ENCODE measurements at regions not wholly inside any gene's neighbourhood (a gene's known extent, or its start where the extent isn't known, plus 50 kb on each side); places are given as distances from the start of the nearest gene placed in this dataset.

DNA sequence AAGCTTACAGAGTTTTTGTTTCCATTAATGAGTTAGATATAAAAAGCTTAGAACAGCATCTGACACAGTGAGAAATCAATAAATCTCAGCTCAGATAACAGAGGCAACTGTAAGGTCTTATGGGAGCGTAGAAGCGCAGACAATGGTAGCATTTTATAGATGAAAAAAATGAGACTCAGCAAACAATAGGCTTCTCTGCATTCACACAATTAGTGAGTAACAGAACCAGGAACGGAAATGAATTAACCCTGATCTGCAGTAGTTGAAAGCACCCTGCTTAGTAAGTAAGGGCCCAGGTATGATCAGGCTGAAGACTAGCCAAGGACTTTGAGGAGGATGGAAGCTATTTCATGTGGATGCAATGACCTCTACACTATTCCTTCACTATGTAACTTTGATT is 147.2 kb upstream of the EYA4 start:
- Histone ChIP-seq H3K36me3 (ENCODE audit: control insufficient read depth, insufficient read depth, low read length) (no peaks in the 10 kb centered on the region), H3K27me3 (ENCODE audit: control insufficient read depth, insufficient read depth, low read length) (no peaks in the 10 kb centered on the region), H3K9me3 (ENCODE audit: control insufficient read depth, low read length) (no peaks in the 10 kb centered on the region), H3K4me2 (ENCODE audit: low read length) (no peak overlapping the region), H3K79me2 (no peaks in the 10 kb centered on the region), H3K9ac (no peak overlapping the region), H3K4me1 (no peaks in the 10 kb centered on the region), H2AFZ (no peak overlapping the region), H3K4me3 (ENCODE audit: low read depth, low read length) (no peak overlapping the region), H3K27ac (no peak overlapping the region)
- TF ChIP-seq, protein P1, sequence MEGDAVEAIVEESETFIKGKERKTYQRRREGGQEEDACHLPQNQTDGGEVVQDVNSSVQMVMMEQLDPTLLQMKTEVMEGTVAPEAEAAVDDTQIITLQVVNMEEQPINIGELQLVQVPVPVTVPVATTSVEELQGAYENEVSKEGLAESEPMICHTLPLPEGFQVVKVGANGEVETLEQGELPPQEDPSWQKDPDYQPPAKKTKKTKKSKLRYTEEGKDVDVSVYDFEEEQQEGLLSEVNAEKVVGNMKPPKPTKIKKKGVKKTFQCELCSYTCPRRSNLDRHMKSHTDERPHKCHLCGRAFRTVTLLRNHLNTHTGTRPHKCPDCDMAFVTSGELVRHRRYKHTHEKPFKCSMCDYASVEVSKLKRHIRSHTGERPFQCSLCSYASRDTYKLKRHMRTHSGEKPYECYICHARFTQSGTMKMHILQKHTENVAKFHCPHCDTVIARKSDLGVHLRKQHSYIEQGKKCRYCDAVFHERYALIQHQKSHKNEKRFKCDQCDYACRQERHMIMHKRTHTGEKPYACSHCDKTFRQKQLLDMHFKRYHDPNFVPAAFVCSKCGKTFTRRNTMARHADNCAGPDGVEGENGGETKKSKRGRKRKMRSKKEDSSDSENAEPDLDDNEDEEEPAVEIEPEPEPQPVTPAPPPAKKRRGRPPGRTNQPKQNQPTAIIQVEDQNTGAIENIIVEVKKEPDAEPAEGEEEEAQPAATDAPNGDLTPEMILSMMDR (IDR thresholded peaks at IDR 0.05), result no peak

DNA sequence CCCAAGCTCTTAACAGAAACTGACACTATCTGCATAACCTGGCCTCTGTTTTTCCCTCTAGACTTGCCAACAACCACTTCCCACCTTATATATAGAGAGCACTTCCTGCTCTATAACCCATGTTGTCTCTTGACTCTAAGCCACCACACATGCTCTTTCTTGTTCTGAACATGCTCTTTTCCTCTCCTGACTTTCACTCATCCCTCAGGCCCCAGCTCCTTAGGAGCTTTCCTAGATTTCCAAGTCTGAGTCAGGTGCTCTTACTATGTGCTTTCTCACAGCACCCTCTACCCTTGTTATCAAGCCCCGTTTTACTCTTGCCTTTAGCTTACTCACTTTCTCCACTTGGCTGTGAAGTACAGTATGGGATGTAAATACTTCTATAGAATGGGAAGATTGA is 143.9 kb upstream of the EYA4 start:
- no peaks in the 10 kb centered on the region for H3K9me3 ChIP-seq (ENCODE audit: control insufficient read depth, low read length)

DNA sequence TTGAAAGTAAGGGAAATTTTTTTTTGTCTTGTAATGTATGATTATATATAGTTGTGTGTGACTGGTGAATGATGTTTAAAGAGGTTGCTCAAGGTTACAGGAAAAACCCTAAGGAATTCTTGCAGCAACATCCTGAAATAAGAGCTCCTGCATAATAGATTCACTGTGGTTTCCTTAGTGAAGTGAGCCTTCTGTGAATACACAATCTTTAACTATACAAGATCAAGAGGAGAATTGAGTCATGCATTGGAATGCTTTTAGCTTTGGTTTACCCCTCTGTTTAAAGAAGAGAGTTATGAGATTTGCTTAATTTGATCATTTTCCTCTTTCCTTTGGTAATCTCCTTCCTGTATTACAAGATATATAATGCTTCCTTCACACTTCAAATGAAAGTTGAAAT is 141.6 kb upstream of the EYA4 start:
- Histone ChIP-seq H3K27me3 (ENCODE audit: control insufficient read depth, insufficient read depth, low read length) (no peaks in the 10 kb centered on the region), H3K4me1 (no peaks in the 10 kb centered on the region), H3K79me2 (no peaks in the 10 kb centered on the region), H3K36me3 (ENCODE audit: control insufficient read depth, insufficient read depth, low read length) (no peaks in the 10 kb centered on the region), H3K9ac (no peak overlapping the region), H3K27ac (no peak overlapping the region), H3K9me3 (ENCODE audit: control insufficient read depth, low read length) (no peaks in the 10 kb centered on the region), H3K4me3 (ENCODE audit: low read depth, low read length) (no peak overlapping the region), H2AFZ (no peak overlapping the region), H3K4me2 (ENCODE audit: low read length) (no peak overlapping the region)
- TF ChIP-seq, protein P1 (IDR thresholded peaks at IDR 0.05), result no peak

More for the DNA sequence above, 143.9 kb upstream of the EYA4 start:
- TF ChIP-seq, protein P1 (IDR thresholded peaks at IDR 0.05), result no peak
- Histone ChIP-seq H3K36me3 (ENCODE audit: control insufficient read depth, insufficient read depth, low read length) (no peaks in the 10 kb centered on the region), H3K79me2 (no peaks in the 10 kb centered on the region), H3K4me3 (ENCODE audit: low read depth, low read length) (no peak overlapping the region), H3K9ac (no peak overlapping the region), H3K4me2 (ENCODE audit: low read length) (no peak overlapping the region), H3K27me3 (ENCODE audit: control insufficient read depth, insufficient read depth, low read length) (no peaks in the 10 kb centered on the region), H3K27ac (no peak overlapping the region), H2AFZ (no peak overlapping the region), H3K4me1 (no peaks in the 10 kb centered on the region)

DNA sequence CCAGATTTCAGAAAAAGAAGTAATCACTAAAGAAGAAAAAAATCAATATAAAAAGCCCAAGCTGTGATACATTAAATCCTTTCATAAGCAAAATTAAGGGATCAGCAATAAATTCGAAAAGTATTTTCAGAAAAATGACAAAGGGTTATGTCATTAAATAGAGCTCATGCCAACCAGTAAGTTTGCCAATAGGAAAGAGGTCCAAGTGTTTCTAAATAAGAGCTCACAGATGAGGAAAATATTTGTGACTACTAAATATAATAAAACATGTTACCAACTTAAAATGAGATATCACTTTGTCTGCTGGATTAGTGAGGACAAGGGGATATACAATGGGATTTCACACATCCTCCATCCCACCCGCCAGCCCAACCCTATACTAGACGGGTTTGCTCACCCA is 140.3 kb upstream of the EYA4 start:
- H3K79me2 ChIP-seq, result no peaks in the 10 kb centered on the region
- no peak overlapping the region for H3K4me2 ChIP-seq (ENCODE audit: low read length)
- no peaks in the 10 kb centered on the region for H3K9me3 ChIP-seq (ENCODE audit: control insufficient read depth, low read length)
- H3K27me3 ChIP-seq (ENCODE audit: control insufficient read depth, insufficient read depth, low read length), result no peaks in the 10 kb centered on the region
- H3K9ac ChIP-seq, result no peak overlapping the region
- no peaks in the 10 kb centered on the region for H3K36me3 ChIP-seq (ENCODE audit: control insufficient read depth, insufficient read depth, low read length)
- TF ChIP-seq, protein P1 (IDR thresholded peaks at IDR 0.05), result no peak
- no peaks in the 10 kb centered on the region for H3K4me1 ChIP-seq
- no peak overlapping the region for H2AFZ ChIP-seq
- H3K4me3 ChIP-seq (ENCODE audit: low read depth, low read length), result no peak overlapping the region
- H3K27ac ChIP-seq, result no peak overlapping the region

DNA sequence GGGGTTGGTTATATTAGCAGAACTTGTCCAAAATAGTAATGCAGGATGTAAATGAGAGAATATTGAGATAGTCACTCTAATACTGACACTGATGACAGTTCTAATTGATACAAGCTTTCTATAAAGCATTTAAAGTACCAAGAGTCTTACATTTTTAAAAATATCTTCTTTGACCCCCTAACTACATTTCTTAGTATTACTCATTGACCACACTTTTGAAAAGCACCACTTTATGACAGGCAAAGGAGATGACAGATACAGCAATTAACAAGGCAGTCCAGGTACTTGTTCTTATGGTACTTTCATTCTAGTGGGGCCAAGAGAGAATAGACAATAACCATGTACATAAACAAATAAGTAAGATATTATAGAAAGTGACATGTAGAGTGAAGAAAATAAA is 139.4 kb upstream of the EYA4 start:
- Histone ChIP-seq H3K27me3 (ENCODE audit: control insufficient read depth, insufficient read depth, low read length) (no peaks in the 10 kb centered on the region), H3K9ac (no peak overlapping the region), H3K36me3 (ENCODE audit: control insufficient read depth, insufficient read depth, low read length) (no peaks in the 10 kb centered on the region), H3K9me3 (ENCODE audit: control insufficient read depth, low read length) (no peaks in the 10 kb centered on the region), H3K79me2 (no peaks in the 10 kb centered on the region), H3K27ac (no peak overlapping the region), H2AFZ (no peak overlapping the region), H3K4me3 (ENCODE audit: low read depth, low read length) (no peak overlapping the region), H3K4me1 (no peaks in the 10 kb centered on the region), H3K4me2 (ENCODE audit: low read length) (no peak overlapping the region)
- TF ChIP-seq, protein P1 (IDR thresholded peaks at IDR 0.05), result no peak

All from parathyroid adenoma (tissue), 2 donors.